ENCODE measurements at regions not wholly inside any gene's neighbourhood (a gene's known extent, or its start where the extent isn't known, plus 50 kb on each side); places are given as distances from the start of the nearest gene placed in this dataset.
"Not testable (repeated sequence)": the region's sequence is repeated elsewhere in the genome, so short reads cannot be mapped to it uniquely, and the experiment has no call there.

DNA sequence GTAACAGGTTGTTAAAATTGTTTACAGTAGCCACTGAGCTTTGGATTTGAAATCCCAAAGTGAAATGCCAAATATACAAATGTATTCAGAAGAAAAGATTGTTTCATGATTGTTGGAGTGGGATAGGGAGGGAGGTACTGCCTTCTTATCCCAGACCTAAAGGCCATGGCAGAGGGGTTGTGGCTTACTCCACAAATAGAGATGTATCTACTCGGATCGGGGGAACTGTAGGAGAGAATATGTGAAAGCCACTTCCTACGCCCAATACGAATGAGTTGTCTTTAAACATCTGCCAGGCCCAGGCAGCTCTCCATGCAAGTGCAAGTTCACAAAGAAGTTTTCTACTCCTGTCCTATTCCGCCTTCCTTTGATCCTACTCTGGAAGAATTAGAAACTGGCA, 150.2 kb upstream of the PRSS12 start:
- H4K8ac ChIP-seq (ENCODE audit: extremely low read depth, insufficient read depth, low read length); H4K20me1 ChIP-seq (replicated peaks in 1 of 2; ENCODE audit: control insufficient read depth in 1 of 2, insufficient read depth in 2 of 2, low read length in 2 of 2); CTCF ChIA-PET (ENCODE audit: partially characterized antibody); H2AFZ ChIP-seq (ENCODE audit: low read length); H4K91ac ChIP-seq (replicated peaks; ENCODE audit: insufficient read length, low read length); H3K9me3 ChIP-seq (ENCODE audit: insufficient read depth in 2 of 2, low read depth in 1 of 2, low read length in 1 of 2); H4K5ac ChIP-seq (ENCODE audit: insufficient read length, low read depth, low read length); H2BK12ac ChIP-seq (ENCODE audit: low read depth, low read length); H3K4me1 ChIP-seq (replicated peaks in 1 of 4; ENCODE audit: control insufficient read depth in 3 of 4, insufficient read depth in 4 of 4, low read length in 3 of 4); H3K4me2 ChIP-seq (ENCODE audit: insufficient read depth in 1 of 2, low read depth in 2 of 2, low read length in 2 of 2); H3K9ac ChIP-seq (replicated peaks in 1 of 4; ENCODE audit: extremely low read depth in 1 of 4, low read depth in 3 of 4, low read length in 3 of 4); H3K4me3 ChIP-seq (ENCODE audit: extremely low read depth in 1 of 4, insufficient read depth in 2 of 4, low read depth in 3 of 4, low read length in 4 of 4); H3K14ac ChIP-seq (ENCODE audit: insufficient read length); H2BK15ac ChIP-seq (ENCODE audit: low read length); H3K18ac ChIP-seq (ENCODE audit: extremely low read depth, low read length); H3K4ac ChIP-seq (replicated peaks; ENCODE audit: insufficient read length, low read depth, low read length); H3K27ac ChIP-seq (ENCODE audit: low read depth, low read length); H2AK5ac ChIP-seq (ENCODE audit: low read depth, low read length); H2BK20ac ChIP-seq (ENCODE audit: low read length); H3K79me1 ChIP-seq (ENCODE audit: low read depth, low read length); POLR2A ChIA-PET (ENCODE audit: partially characterized antibody); H2BK5ac ChIP-seq (ENCODE audit: low read depth, low read length); H3K36me3 ChIP-seq (ENCODE audit: control insufficient read depth in 2 of 4, insufficient read depth in 4 of 4, low read length in 3 of 4); H3K56ac ChIP-seq (replicated peaks; ENCODE audit: insufficient read length, low read depth, low read length); H2BK120ac ChIP-seq (replicated peaks; ENCODE audit: low read depth, low read length); H3K79me2 ChIP-seq (ENCODE audit: control insufficient read depth in 1 of 2, insufficient read depth in 2 of 2, low read length in 2 of 2); H3K23me2 ChIP-seq (ENCODE audit: low read depth, low read length); H3K23ac ChIP-seq (ENCODE audit: insufficient read length); DNase-seq (ENCODE audit: low read depth in 1 of 2, low spot score in 2 of 2); H3K27me3 ChIP-seq (replicated peaks in 1 of 4; ENCODE audit: control insufficient read depth in 3 of 4, extremely low read depth in 1 of 4, insufficient read depth in 3 of 4, low read length in 3 of 4): not testable (repeated sequence)
- peak; percentile 45 for FAIRE-seq
- 92% methylated on average over 5 of the region's 5 CpGs; no CpG with 5 or more reads in 1 of the 2 experiments for WGBS, 2 experiments (ENCODE audit: extremely low coverage in 1 of 2, insufficient coverage in 1 of 2, insufficient read length in 1 of 2, insufficient replicate concordance in 2 of 2, low coverage in 1 of 2, low lambda C conversion rate in 2 of 2, missing lambda C conversion rate in 1 of 2)

DNA sequence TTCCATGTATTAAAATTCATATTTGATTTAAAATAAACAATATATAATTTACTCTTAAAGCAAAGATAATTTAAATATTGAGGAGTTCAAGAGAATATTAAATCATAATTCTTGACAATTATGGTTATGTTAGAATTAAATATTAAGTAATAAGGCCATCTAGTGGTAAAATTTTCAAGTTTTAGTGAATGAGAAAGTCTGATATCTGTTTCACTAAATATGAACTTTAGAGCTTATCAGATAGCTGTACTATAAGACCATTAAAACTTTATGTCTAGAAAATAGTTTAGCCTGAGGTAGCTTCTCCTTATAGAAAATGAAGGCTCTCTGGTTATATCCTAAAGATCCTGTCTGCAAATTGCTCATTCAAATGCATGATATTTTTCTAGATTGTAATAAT, 152.1 kb upstream of the PRSS12 start:
- H2AK5ac ChIP-seq (ENCODE audit: low read depth, low read length); H3K4ac ChIP-seq (replicated peaks; ENCODE audit: insufficient read length, low read depth, low read length); CTCF ChIA-PET (ENCODE audit: partially characterized antibody); H2BK15ac ChIP-seq (ENCODE audit: low read length); FAIRE-seq; POLR2A ChIA-PET (ENCODE audit: partially characterized antibody); H2AFZ ChIP-seq (ENCODE audit: low read length); H3K4me3 ChIP-seq (ENCODE audit: extremely low read depth in 1 of 4, insufficient read depth in 2 of 4, low read depth in 3 of 4, low read length in 4 of 4); DNase-seq (ENCODE audit: low read depth in 1 of 2, low spot score in 2 of 2); H2BK20ac ChIP-seq (ENCODE audit: low read length); H3K79me1 ChIP-seq (ENCODE audit: low read depth, low read length); H2BK120ac ChIP-seq (replicated peaks; ENCODE audit: low read depth, low read length); H3K4me1 ChIP-seq (replicated peaks in 1 of 4; ENCODE audit: control insufficient read depth in 3 of 4, insufficient read depth in 4 of 4, low read length in 3 of 4); H3K18ac ChIP-seq (ENCODE audit: extremely low read depth, low read length); H3K4me2 ChIP-seq (ENCODE audit: insufficient read depth in 1 of 2, low read depth in 2 of 2, low read length in 2 of 2); H3K9me3 ChIP-seq (ENCODE audit: insufficient read depth in 2 of 2, low read depth in 1 of 2, low read length in 1 of 2); H3K27ac ChIP-seq (ENCODE audit: low read depth, low read length); H3K23me2 ChIP-seq (ENCODE audit: low read depth, low read length); H3K79me2 ChIP-seq (ENCODE audit: control insufficient read depth in 1 of 2, insufficient read depth in 2 of 2, low read length in 2 of 2); H3K56ac ChIP-seq (replicated peaks; ENCODE audit: insufficient read length, low read depth, low read length); H3K14ac ChIP-seq (ENCODE audit: insufficient read length); H3K9ac ChIP-seq (replicated peaks in 1 of 4; ENCODE audit: extremely low read depth in 1 of 4, low read depth in 3 of 4, low read length in 3 of 4); H4K5ac ChIP-seq (ENCODE audit: insufficient read length, low read depth, low read length); H2BK5ac ChIP-seq (ENCODE audit: low read depth, low read length); H4K91ac ChIP-seq (replicated peaks; ENCODE audit: insufficient read length, low read length); H4K8ac ChIP-seq (ENCODE audit: extremely low read depth, insufficient read depth, low read length); H2BK12ac ChIP-seq (ENCODE audit: low read depth, low read length); H3K23ac ChIP-seq (ENCODE audit: insufficient read length); H3K36me3 ChIP-seq (ENCODE audit: control insufficient read depth in 2 of 4, insufficient read depth in 4 of 4, low read length in 3 of 4); H4K20me1 ChIP-seq (replicated peaks in 1 of 2; ENCODE audit: control insufficient read depth in 1 of 2, insufficient read depth in 2 of 2, low read length in 2 of 2); H3K27me3 ChIP-seq (replicated peaks in 1 of 4; ENCODE audit: control insufficient read depth in 3 of 4, extremely low read depth in 1 of 4, insufficient read depth in 3 of 4, low read length in 3 of 4): not testable (repeated sequence)
